HG02885 (cell line): ENCODE measurements at regions not wholly inside any gene's neighbourhood (a gene's known extent, or its start where the extent isn't known, plus 50 kb on each side); places are given as distances from the start of the nearest gene placed in this dataset.

Experiments
- ATAC-seq: cut with Tn5 transposase; IDR thresholded peaks from one replicate; pipeline ENCODE4 v1.9.1; 2021; ENCODE audit warnings: mild to moderate bottlenecking; ENCODE audit not compliant: unreplicated experiment, poor library complexity

GRCh38 chr3:79870313-79870620 lies 102.5 kb upstream of the ROBO1 start:
- no peak for ATAC-seq

- no peak for ATAC-seq
Measured at GRCh38 chr3:79869461-79870312, 101.9 kb upstream of the ROBO1 start.

- ATAC-seq = no peak
Measured at GRCh38 chr3:79866162-79866561, 98.4 kb upstream of the ROBO1 start.

GRCh38 chr3:79864077-79864476 lies 96.3 kb upstream of the ROBO1 start:
- no peak for ATAC-seq

- no peak for ATAC-seq
Measured at GRCh38 chr3:79848876-79849275, 81.1 kb upstream of the ROBO1 start.

GRCh38 chr3:79847928-79848327 lies 80.1 kb upstream of the ROBO1 start:
- no peak for ATAC-seq

- ATAC-seq = peak; percentile 46
Measured at GRCh38 chr3:79846148-79846933, 78.5 kb upstream of the ROBO1 start.

- ATAC-seq = no peak
Measured at GRCh38 chr3:79845546-79845945, 77.7 kb upstream of the ROBO1 start.

- no peak for ATAC-seq
Measured at GRCh38 chr3:79844176-79844575, 76.4 kb upstream of the ROBO1 start.

GRCh38 chr3:79843180-79843579 lies 75.4 kb upstream of the ROBO1 start:
- ATAC-seq = no peak

GRCh38 chr3:79835701-79836100 lies 67.9 kb upstream of the ROBO1 start:
- no peak for ATAC-seq

GRCh38 chr3:79824166-79824565 lies 56.4 kb upstream of the ROBO1 start:
- ATAC-seq = no peak

GRCh38 chr3:79822076-79822475 lies 54.3 kb upstream of the ROBO1 start:
- no peak for ATAC-seq

GRCh38 chr3:79820089-79820488 lies 52.3 kb upstream of the ROBO1 start:
- no peak for ATAC-seq

GRCh38 chr3:79818015-79818414 lies 50.2 kb upstream of the ROBO1 start:
- no peak for ATAC-seq
